Neural cell (in vitro differentiated cells): ENCODE measurements at regions not wholly inside any gene's neighbourhood (a gene's known extent, or its start where the extent isn't known, plus 50 kb on each side); places are given as distances from the start of the nearest gene placed in this dataset.

Experiments
- CTCF ChIP-seq: fragments of 450-650 bp; IDR thresholded peaks from 2 replicates; pipeline ENCODE4 v1.5.1; 2014; ENCODE audit warnings: antibody characterized with exemption, mild to moderate bottlenecking, moderate library complexity; ENCODE audit not compliant: poor library complexity, severe bottlenecking
- EP300 ChIP-seq: fragments of 450-650 bp; conservative IDR thresholded peaks from 2 replicates; pipeline ENCODE4 v1.6.1; 2014; ENCODE audit warnings: antibody characterized with exemption, mild to moderate bottlenecking, moderate library complexity; ENCODE audit not compliant: poor library complexity, severe bottlenecking
- EZH2 ChIP-seq: fragments of 200-600, 300-800 bp; shearing (Covaris generic), sonication (generic); IDR thresholded peaks from 2 replicates; pipeline ENCODE4 v1.6.1; 2014; ENCODE audit warnings: antibody characterized with exemption, low read length, borderline replicate concordance, mild to moderate bottlenecking; ENCODE audit not compliant: insufficient read depth, poor library complexity, severe bottlenecking
- MXI1 ChIP-seq: fragments of 450-650 bp; conservative IDR thresholded peaks from 2 replicates; pipeline ENCODE4 v1.6.1; 2014; ENCODE audit warnings: antibody characterized with exemption, mild to moderate bottlenecking; ENCODE audit not compliant: poor library complexity, severe bottlenecking
- POLR2AphosphoS5 ChIP-seq: IDR thresholded peaks from 2 replicates; pipeline ENCODE4 v1.6.1; 2012
- RAD21 ChIP-seq: fragments of 450-650 bp; conservative IDR thresholded peaks from 2 replicates; pipeline ENCODE4 v1.6.1; 2014; ENCODE audit warnings: antibody characterized with exemption, mild to moderate bottlenecking, moderate library complexity
- REST ChIP-seq: IDR thresholded peaks from 2 replicates; pipeline ENCODE4 v1.6.1; 2012; ENCODE audit warnings: borderline replicate concordance
- TAF1 ChIP-seq: IDR thresholded peaks from 2 replicates; pipeline ENCODE4 v1.6.1; 2012; ENCODE audit warnings: low read depth

GRCh38 chr1:87899017-87899416 lies 570.3 kb downstream of the LMO4 start:
- TF ChIP-seq CTCF (no peak), REST (no peak), EZH2 (no peak), EP300 (no peak), TAF1 (no peak), MXI1 (no peak), POLR2AphosphoS5 (no peak), RAD21 (no peak)
